ENCODE measurements at regions not wholly inside any gene's neighbourhood (a gene's known extent, or its start where the extent isn't known, plus 50 kb on each side); places are given as distances from the start of the nearest gene placed in this dataset.

DNA sequence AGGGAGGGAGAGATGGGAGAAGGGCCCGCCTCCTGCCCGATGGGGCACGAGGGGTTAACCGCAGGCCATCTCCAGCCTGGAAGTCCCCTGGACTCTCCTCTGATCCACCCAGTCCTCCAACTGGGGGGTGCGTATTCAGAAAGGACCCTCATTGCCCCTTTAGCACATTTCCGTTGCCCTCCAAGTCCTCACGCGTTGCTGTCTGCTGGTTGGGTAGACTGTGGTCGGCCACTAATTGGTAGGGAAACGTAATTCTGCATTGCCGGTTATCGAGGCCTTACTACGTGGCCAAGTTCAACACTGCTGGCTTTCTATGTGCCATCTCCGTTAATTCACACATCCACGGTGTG, 103.4 kb downstream of the FOXL1 start:
- no peaks in the 10 kb centered on the region for H3K4me1 ChIP-seq (ENCODE audit: control insufficient read depth in 2 of 2, insufficient read depth in 1 of 2, low read depth in 1 of 2, low read length in 2 of 2)
- H4K8ac ChIP-seq (ENCODE audit: low read depth, low read length): no peak overlapping the region
- H3K9me3 ChIP-seq (replicated peaks in 1 of 2; ENCODE audit: control insufficient read depth in 2 of 2, insufficient read depth in 1 of 2, low read depth in 1 of 2, low read length in 2 of 2): no peaks in the 10 kb centered on the region
- H2AK5ac ChIP-seq (ENCODE audit: low read depth, low read length): no peak overlapping the region
- H2BK15ac ChIP-seq (ENCODE audit: low read length): no peak overlapping the region
- H3K4me2 ChIP-seq (ENCODE audit: insufficient read depth, low read length, poor library complexity, severe bottlenecking): no peak overlapping the region
- no peaks in the 10 kb centered on the region for H3K36me3 ChIP-seq (replicated peaks in 1 of 2; ENCODE audit: control insufficient read depth in 2 of 2, insufficient read depth in 2 of 2, low read length in 2 of 2)
- no peak overlapping the region for H2BK12ac ChIP-seq (ENCODE audit: low read length)
- H3K14ac ChIP-seq (ENCODE audit: low read length): no peak overlapping the region
- H3K27me3 ChIP-seq (ENCODE audit: control insufficient read depth in 3 of 3, insufficient read depth in 3 of 3, low read depth in 1 of 3, low read length in 3 of 3): no peaks in the 10 kb centered on the region
- H3K79me1 ChIP-seq (ENCODE audit: low read depth, low read length): no peaks in the 10 kb centered on the region
- H3K4ac ChIP-seq (ENCODE audit: low read length): no peak overlapping the region
- H3K4me3 ChIP-seq (ENCODE audit: low read length in 2 of 2): no peak overlapping the region
- H4K91ac ChIP-seq (ENCODE audit: low read depth, low read length, poor library complexity): no peak overlapping the region
- no peak overlapping the region for H2BK5ac ChIP-seq (ENCODE audit: low read length)
- no CpG with 5 or more reads among the region's 15 CpGs for WGBS, 2 donors (ENCODE audit: extremely low coverage in 2 of 2, insufficient read length in 2 of 2, insufficient replicate concordance in 1 of 2)
- H3K23ac ChIP-seq (ENCODE audit: low read depth, low read length, poor library complexity): no peak overlapping the region
- no peak overlapping the region for H2BK120ac ChIP-seq (ENCODE audit: low read depth, low read length)
- peak overlapping the region; percentile 1 for H3K18ac ChIP-seq (ENCODE audit: low read length)
- no peak overlapping the region for H3K9ac ChIP-seq (ENCODE audit: low read depth, low read length, poor library complexity)
- no peak overlapping the region for H3K27ac ChIP-seq (replicated peaks; ENCODE audit: low read length)
- no peak for DNase-seq (ENCODE audit: low spot score)
- no peak overlapping the region for H2AFZ ChIP-seq (ENCODE audit: low read length)

DNA sequence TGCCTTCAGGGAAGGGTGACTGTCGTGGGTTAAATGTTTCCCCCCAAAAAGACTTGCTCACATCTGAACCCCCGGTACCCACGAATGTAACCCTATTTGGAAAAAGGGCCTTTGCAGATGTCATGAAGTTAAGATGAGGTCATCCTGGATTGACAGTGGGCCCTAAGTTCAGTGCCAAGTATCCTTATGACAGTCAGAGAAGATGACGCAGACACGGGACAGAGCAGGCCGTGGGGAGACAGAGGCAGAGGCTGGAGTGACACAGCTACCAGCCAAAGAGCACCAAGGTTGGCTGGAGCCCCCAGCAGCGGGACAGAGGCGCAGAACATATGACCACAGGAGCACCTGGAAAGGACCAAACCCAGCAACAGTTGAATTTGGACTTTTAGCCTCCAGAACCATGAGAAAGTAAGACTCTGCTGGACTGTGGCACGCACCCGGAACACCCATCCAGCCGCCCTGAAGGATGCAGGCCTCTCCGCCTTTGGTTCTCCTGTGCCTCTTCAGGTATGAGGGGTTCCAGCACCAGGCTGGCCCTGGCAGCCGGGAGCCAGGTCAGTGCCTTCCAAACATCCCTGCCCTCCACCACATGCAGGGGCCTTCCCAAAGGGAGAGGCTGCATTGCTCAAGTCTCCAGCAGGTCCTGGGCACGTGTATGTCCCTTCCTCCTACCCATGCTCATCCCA, 104.0 kb downstream of the FOXL1 start:
- peak overlapping the region; percentile 42 for H3K18ac ChIP-seq (ENCODE audit: low read length)

DNA sequence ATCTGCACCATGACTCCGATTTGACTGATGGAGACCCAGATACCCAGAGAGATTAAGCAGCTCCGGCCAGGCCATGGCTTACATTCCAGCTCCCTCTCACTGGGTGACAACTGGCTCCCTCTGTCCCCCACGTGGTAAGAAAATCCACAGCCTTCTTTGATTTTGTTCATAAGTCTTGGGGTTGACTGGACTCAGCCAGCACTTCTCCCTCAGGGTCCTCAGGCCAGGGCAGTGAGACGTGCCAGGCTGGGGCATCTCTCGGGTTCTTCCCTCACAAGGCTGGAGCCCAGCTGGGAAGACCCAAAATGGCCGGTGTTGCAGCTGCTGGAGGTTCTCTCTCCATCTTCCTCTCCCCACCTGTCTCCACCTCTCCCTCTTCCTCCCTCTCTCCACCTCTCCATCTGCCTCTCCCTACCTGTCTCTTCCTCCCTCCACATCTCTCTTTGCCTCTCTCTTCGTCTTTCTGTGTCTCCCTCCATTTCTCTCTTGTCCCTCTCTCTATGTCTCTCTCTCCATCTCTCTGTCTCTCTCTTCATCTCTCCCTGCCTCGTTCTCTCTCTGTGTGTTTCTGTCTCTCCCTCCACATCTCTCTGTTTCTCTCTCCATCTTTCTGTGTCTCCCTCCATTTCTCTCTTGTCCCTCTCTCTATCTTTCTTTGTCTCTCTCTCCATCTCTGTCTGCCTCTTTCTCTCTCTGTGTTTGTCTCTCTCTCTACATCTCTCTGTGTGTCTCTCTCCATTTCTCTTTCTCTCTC, 105.3 kb downstream of the FOXL1 start:
- Histone ChIP-seq H2BK12ac (ENCODE audit: low read length) (no peak overlapping the region), H3K14ac (ENCODE audit: low read length) (no peak overlapping the region), H2BK120ac (ENCODE audit: low read depth, low read length) (no peak overlapping the region), H2AK5ac (ENCODE audit: low read depth, low read length) (no peak overlapping the region), H3K27ac (replicated peaks; ENCODE audit: low read length) (no peak overlapping the region), H3K79me1 (ENCODE audit: low read depth, low read length) (no peaks in the 10 kb centered on the region), H3K4ac (ENCODE audit: low read length) (no peak overlapping the region), H3K36me3 (replicated peaks in 1 of 2; ENCODE audit: control insufficient read depth in 2 of 2, insufficient read depth in 2 of 2, low read length in 2 of 2) (no peaks in the 10 kb centered on the region), H3K27me3 (ENCODE audit: control insufficient read depth in 3 of 3, insufficient read depth in 3 of 3, low read depth in 1 of 3, low read length in 3 of 3) (no peaks in the 10 kb centered on the region), H2BK15ac (ENCODE audit: low read length) (peak overlapping the region; percentile 15), H2AFZ (ENCODE audit: low read length) (no peak overlapping the region), H3K18ac (ENCODE audit: low read length) (no peak overlapping the region), H3K4me3 (ENCODE audit: low read length in 2 of 2) (no peak overlapping the region), H3K4me2 (ENCODE audit: insufficient read depth, low read length, poor library complexity, severe bottlenecking) (no peak overlapping the region), H2BK5ac (ENCODE audit: low read length) (no peak overlapping the region), H3K9me3 (replicated peaks in 1 of 2; ENCODE audit: control insufficient read depth in 2 of 2, insufficient read depth in 1 of 2, low read depth in 1 of 2, low read length in 2 of 2) (no peaks in the 10 kb centered on the region), H3K9ac (ENCODE audit: low read depth, low read length, poor library complexity) (no peak overlapping the region), H3K23ac (ENCODE audit: low read depth, low read length, poor library complexity) (no peak overlapping the region), H4K8ac (ENCODE audit: low read depth, low read length) (no peak overlapping the region), H4K91ac (ENCODE audit: low read depth, low read length, poor library complexity) (no peak overlapping the region), H3K4me1 (ENCODE audit: control insufficient read depth in 2 of 2, insufficient read depth in 1 of 2, low read depth in 1 of 2, low read length in 2 of 2) (no peaks in the 10 kb centered on the region)
- WGBS, 2 donors (ENCODE audit: extremely low coverage in 2 of 2, insufficient read length in 2 of 2, insufficient replicate concordance in 1 of 2): no CpG with 5 or more reads among the region's 8 CpGs
- no peak for DNase-seq (ENCODE audit: low spot score)

More for the DNA sequence above, 104.0 kb downstream of the FOXL1 start:
- Histone ChIP-seq H3K4me3 (ENCODE audit: low read length in 2 of 2) (no peak overlapping the region), H3K27ac (replicated peaks; ENCODE audit: low read length) (no peak overlapping the region), H2BK120ac (ENCODE audit: low read depth, low read length) (no peak overlapping the region), H2BK5ac (ENCODE audit: low read length) (peak overlapping the region; percentile 46), H3K4me2 (ENCODE audit: insufficient read depth, low read length, poor library complexity, severe bottlenecking) (no peak overlapping the region), H3K14ac (ENCODE audit: low read length) (no peak overlapping the region), H3K79me1 (ENCODE audit: low read depth, low read length) (no peaks in the 10 kb centered on the region), H3K4ac (ENCODE audit: low read length) (no peak overlapping the region), H2BK12ac (ENCODE audit: low read length) (no peak overlapping the region), H2AK5ac (ENCODE audit: low read depth, low read length) (no peak overlapping the region), H3K9ac (ENCODE audit: low read depth, low read length, poor library complexity) (no peak overlapping the region), H3K23ac (ENCODE audit: low read depth, low read length, poor library complexity) (no peak overlapping the region), H2BK15ac (ENCODE audit: low read length) (no peak overlapping the region), H2AFZ (ENCODE audit: low read length) (no peak overlapping the region), H4K91ac (ENCODE audit: low read depth, low read length, poor library complexity) (no peak overlapping the region), H3K27me3 (ENCODE audit: control insufficient read depth in 3 of 3, insufficient read depth in 3 of 3, low read depth in 1 of 3, low read length in 3 of 3) (no peaks in the 10 kb centered on the region), H3K4me1 (ENCODE audit: control insufficient read depth in 2 of 2, insufficient read depth in 1 of 2, low read depth in 1 of 2, low read length in 2 of 2) (no peaks in the 10 kb centered on the region), H3K36me3 (replicated peaks in 1 of 2; ENCODE audit: control insufficient read depth in 2 of 2, insufficient read depth in 2 of 2, low read length in 2 of 2) (no peaks in the 10 kb centered on the region), H3K9me3 (replicated peaks in 1 of 2; ENCODE audit: control insufficient read depth in 2 of 2, insufficient read depth in 1 of 2, low read depth in 1 of 2, low read length in 2 of 2) (no peaks in the 10 kb centered on the region), H4K8ac (ENCODE audit: low read depth, low read length) (no peak overlapping the region)
- no peak for DNase-seq (ENCODE audit: low spot score)
- no CpG with 5 or more reads among the region's 14 CpGs for WGBS, 2 donors (ENCODE audit: extremely low coverage in 2 of 2, insufficient read length in 2 of 2, insufficient replicate concordance in 1 of 2)

DNA sequence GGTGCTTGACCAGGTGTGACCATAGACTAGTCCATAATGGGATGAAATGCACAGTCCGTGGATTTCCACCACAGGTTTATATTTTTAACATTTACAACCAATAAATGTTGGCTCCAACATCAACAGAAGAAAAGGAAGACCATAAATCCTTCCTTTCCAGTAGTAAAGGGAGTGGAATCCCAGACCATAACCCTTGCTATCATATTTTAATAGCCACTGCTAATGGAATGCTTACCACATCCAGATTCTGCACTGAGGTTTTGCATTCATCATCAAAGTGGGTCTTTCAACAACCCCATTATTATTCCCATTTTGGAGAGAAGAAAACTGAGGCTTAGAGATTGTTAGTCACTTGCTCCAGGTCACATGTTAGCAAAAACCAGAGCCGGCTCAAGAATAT, 106.7 kb downstream of the FOXL1 start:
- Histone ChIP-seq H3K14ac (ENCODE audit: low read length) (no peak overlapping the region), H2AFZ (ENCODE audit: low read length) (no peak overlapping the region), H3K23ac (ENCODE audit: low read depth, low read length, poor library complexity) (no peak overlapping the region), H4K91ac (ENCODE audit: low read depth, low read length, poor library complexity) (no peak overlapping the region), H3K27me3 (ENCODE audit: control insufficient read depth in 3 of 3, insufficient read depth in 3 of 3, low read depth in 1 of 3, low read length in 3 of 3) (no peaks in the 10 kb centered on the region), H2BK120ac (ENCODE audit: low read depth, low read length) (no peak overlapping the region), H2BK15ac (ENCODE audit: low read length) (no peak overlapping the region), H3K4ac (ENCODE audit: low read length) (no peak overlapping the region), H2BK5ac (ENCODE audit: low read length) (no peak overlapping the region), H3K27ac (replicated peaks; ENCODE audit: low read length) (no peak overlapping the region), H3K4me1 (ENCODE audit: control insufficient read depth in 2 of 2, insufficient read depth in 1 of 2, low read depth in 1 of 2, low read length in 2 of 2) (no peaks in the 10 kb centered on the region), H3K36me3 (replicated peaks in 1 of 2; ENCODE audit: control insufficient read depth in 2 of 2, insufficient read depth in 2 of 2, low read length in 2 of 2) (no peaks in the 10 kb centered on the region), H2AK5ac (ENCODE audit: low read depth, low read length) (no peak overlapping the region), H3K9ac (ENCODE audit: low read depth, low read length, poor library complexity) (no peak overlapping the region), H4K8ac (ENCODE audit: low read depth, low read length) (no peak overlapping the region), H3K9me3 (replicated peaks in 1 of 2; ENCODE audit: control insufficient read depth in 2 of 2, insufficient read depth in 1 of 2, low read depth in 1 of 2, low read length in 2 of 2) (no peaks in the 10 kb centered on the region), H3K4me3 (ENCODE audit: low read length in 2 of 2) (no peak overlapping the region), H3K79me1 (ENCODE audit: low read depth, low read length) (no peaks in the 10 kb centered on the region), H3K4me2 (ENCODE audit: insufficient read depth, low read length, poor library complexity, severe bottlenecking) (no peak overlapping the region), H2BK12ac (ENCODE audit: low read length) (no peak overlapping the region), H3K18ac (ENCODE audit: low read length) (no peak overlapping the region)
- no CpG with 5 or more reads among the region's 2 CpGs for WGBS, 2 donors (ENCODE audit: extremely low coverage in 2 of 2, insufficient read length in 2 of 2, insufficient replicate concordance in 1 of 2)
- DNase-seq (ENCODE audit: low spot score): no peak
